HG03103 (cell line): ENCODE measurements at regions not wholly inside any gene's neighbourhood (a gene's known extent, or its start where the extent isn't known, plus 50 kb on each side); places are given as distances from the start of the nearest gene placed in this dataset.

ENCODE experiments used
- ATAC-seq: cut with Tn5 transposase; IDR thresholded peaks from one replicate; pipeline ENCODE4 v1.9.1; 2021; ENCODE audit warnings: low read depth; ENCODE audit not compliant: unreplicated experiment

GRCh38 chr1:219682788-219683187 is 69.9 kb upstream of the ZC3H11B start:
- no peak for ATAC-seq

GRCh38 chr1:219681876-219682275 is 69.0 kb upstream of the ZC3H11B start:
- no peak for ATAC-seq

DNA sequence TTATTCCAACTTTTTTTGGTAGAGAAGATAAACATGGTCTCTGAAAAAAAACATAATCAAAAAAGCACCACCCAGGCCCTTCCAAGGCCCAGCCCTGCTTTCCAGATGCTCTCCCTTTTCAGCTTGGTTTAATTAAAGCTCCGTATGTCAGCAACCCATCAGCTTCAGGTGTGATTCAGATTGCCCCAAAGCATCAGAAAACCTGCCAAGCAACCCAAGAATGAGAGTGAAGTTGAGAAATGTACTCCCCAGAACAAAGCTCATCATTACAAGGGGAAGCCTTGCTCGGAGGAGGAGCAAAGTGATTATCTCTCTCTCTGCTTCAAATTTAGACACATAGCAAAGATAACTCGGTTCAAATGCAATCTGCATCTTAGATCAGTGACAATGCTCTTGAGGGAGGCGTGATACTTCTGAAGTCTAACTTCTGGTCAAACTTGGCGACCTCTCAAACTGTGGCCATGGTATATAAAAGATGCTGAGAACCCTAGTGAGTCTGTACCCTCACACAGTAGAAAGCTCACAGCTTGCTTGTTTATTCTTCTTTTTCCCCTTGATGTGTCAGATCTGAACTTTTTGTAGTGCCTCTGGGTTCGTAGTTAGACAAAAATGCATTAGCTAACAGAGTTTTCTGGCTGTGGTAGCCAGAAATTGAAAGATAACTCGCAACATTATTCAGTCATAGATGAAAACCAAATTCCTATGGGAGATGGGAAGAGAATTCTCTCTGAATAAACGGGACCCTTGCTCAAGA is 63.3 kb upstream of the ZC3H11B start:
- ATAC-seq, result no peak

- ATAC-seq, result no peak
Measured at GRCh38 chr1:219670426-219671149, 57.7 kb upstream of the ZC3H11B start.

- no peak for ATAC-seq
Measured at GRCh38 chr1:219669556-219669955, 56.7 kb upstream of the ZC3H11B start.

GRCh38 chr1:219669042-219669441 is 56.1 kb upstream of the ZC3H11B start:
- ATAC-seq, result no peak

DNA sequence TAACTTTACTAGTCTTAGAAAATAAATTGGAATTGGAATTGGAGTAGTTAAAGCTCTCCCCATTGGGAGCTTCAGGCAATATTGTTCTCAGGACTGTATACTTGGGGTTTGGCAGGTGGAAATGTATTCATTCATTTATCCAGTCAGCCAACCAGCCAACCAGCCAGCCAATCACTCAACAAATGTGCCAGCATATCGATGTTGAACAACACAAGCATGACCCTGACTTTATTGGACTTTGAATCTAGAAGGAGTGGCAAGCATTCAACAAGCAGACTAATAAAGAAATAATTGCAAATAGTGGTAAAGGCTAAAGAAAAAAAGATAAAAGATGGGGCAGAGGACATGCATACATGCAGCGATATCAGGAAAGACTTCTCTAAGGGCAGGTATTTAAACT is 55.5 kb upstream of the ZC3H11B start:
- no peak for ATAC-seq

GRCh38 chr1:219666242-219666641 is 53.3 kb upstream of the ZC3H11B start:
- no peak for ATAC-seq

GRCh38 chr1:219665089-219665488 is 52.2 kb upstream of the ZC3H11B start:
- ATAC-seq, result no peak

DNA sequence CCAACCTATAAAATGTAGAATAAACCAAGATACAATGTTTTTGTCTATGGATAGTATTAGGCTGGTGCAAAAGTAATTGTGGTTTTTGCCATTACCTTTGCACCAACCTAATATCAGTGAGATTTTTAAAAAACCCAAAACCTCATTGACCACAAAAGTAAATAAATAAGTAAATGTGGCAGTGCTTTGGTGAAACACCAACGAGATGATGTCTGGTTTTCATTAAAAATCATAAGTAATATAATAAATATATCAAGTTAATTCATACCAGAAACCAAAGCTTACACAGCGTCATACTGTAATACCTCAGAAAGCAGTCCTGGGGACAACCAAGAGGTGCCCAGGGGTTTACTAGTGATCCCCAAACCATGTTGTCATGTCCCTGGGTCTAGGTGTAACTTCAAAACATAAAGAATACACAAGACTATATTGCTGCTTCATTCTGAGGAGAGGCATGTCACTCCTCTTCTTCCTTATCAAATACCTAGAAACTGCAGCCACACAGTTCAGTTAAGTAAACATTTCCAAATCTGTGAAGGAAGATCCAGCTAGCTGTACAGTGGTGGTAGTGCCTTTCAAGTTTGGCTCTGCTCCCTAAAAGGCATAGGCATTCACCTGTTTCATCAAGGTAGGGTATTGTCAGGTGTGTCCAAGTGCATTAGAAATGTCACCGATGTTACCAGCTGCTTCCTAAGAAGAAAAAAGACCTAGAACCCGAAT is 51.6 kb upstream of the ZC3H11B start:
- no peak for ATAC-seq
